RWPE1 (cell line): ENCODE measurements at regions not wholly inside any gene's neighbourhood (a gene's known extent, or its start where the extent isn't known, plus 50 kb on each side); places are given as distances from the start of the nearest gene placed in this dataset.

Experiments
- CTCF ChIA-PET: fragments of 350-600 bp; sonication (Branson Sonifier 250); formaldehyde crosslinking; extraction: SDS; loops from one replicate; lab custom pipeline; 2021; lab: Yijun Ruan, JAX
- POLR2A ChIA-PET: fragments of 400-600 bp; formaldehyde crosslinking; extraction: SDS; loops from one replicate; lab custom pipeline; 2020; ENCODE audit warnings: antibody characterized with exemption; ENCODE audit not compliant: low non-redundant PET; lab: Yijun Ruan, JAX
- DNase-seq: peaks from one replicate; pipeline ENCODE4 v3.0.0; 2012; ENCODE audit warnings: low spot score
- H3K27ac ChIP-seq: fragments of 450-650 bp; 2 replicates; pipeline ENCODE4 v1.5.1; 2017
- CTCF ChIP-seq: fragments of 450-650 bp; conservative IDR thresholded peaks from 2 replicates; pipeline ENCODE4 v1.5.1; 2017; ENCODE audit warnings: low read depth, mild to moderate bottlenecking

GRCh38 chr2:216808805-216809425 is 50.9 kb downstream of the TNP1 start:
- ChIA-PET CTCF (no interaction called here), POLR2A (no interaction called here)
- DNase-seq, result no peak
- no peak for TF ChIP-seq CTCF
- no peak overlapping the region for H3K27ac ChIP-seq

GRCh38 chr2:216807857-216808272 is 52.0 kb downstream of the TNP1 start:
- DNase-seq, result no peak
- no peak overlapping the region for H3K27ac ChIP-seq
- no peak for TF ChIP-seq CTCF
- POLR2A ChIA-PET, result no interaction called here
- CTCF ChIA-PET, result no interaction called here

GRCh38 chr2:216804357-216805350 is 55.2 kb downstream of the TNP1 start:
- peak; percentile 26 for DNase-seq
- no peak for TF ChIP-seq CTCF
- ChIA-PET CTCF (interaction anchor here (0.6 to 0.7 kb wide), 2 partner anchors 291 to 552 kb away, joined by 3 read pairs; no protein-coding TSS in a partner anchor), POLR2A (no interaction called here)
- no peak overlapping the region for H3K27ac ChIP-seq

GRCh38 chr2:216803791-216804190 is 56.1 kb downstream of the TNP1 start:
- CTCF ChIA-PET, result no interaction called here
- TF ChIP-seq CTCF, result no peak
- H3K27ac ChIP-seq, result no peak overlapping the region
- DNase-seq, result no peak
- POLR2A ChIA-PET, result no interaction called here

GRCh38 chr2:216802516-216803215 is 57.2 kb downstream of the TNP1 start:
- no peak for DNase-seq
- CTCF ChIA-PET, result interaction anchor here (0.6 kb wide), 1 partner anchor 762 kb away, joined by 3 read pairs; no protein-coding TSS in a partner anchor
- TF ChIP-seq CTCF, result no peak
- POLR2A ChIA-PET, result no interaction called here
- no peak overlapping the region for H3K27ac ChIP-seq

GRCh38 chr2:216800836-216801235 is 59.0 kb downstream of the TNP1 start:
- DNase-seq, result no peak
- H3K27ac ChIP-seq, result no peak overlapping the region
- TF ChIP-seq CTCF, result no peak
- CTCF ChIA-PET, result no interaction called here
- POLR2A ChIA-PET, result interaction anchor here (0.6 kb wide), 1 partner anchor 533 kb away, joined by 6 read pairs; no protein-coding TSS in a partner anchor
